NT2/D1 (cell line): ENCODE measurements at regions not wholly inside any gene's neighbourhood (a gene's known extent, or its start where the extent isn't known, plus 50 kb on each side); places are given as distances from the start of the nearest gene placed in this dataset.

Source experiments
- SUZ12 ChIP-seq: IDR thresholded peaks from 2 replicates; pipeline ENCODE4 v1.6.1; 2011; ENCODE audit not compliant: insufficient read length, insufficient read depth; ENCODE audit errors: extremely low read depth
- YY1 ChIP-seq: IDR thresholded peaks from 2 replicates; pipeline ENCODE4 v1.6.1; 2011; ENCODE audit not compliant: insufficient read length, insufficient read depth
- ZNF274 ChIP-seq: IDR thresholded peaks from 2 replicates; pipeline ENCODE4 v1.6.1; 2011; ENCODE audit warnings: mild to moderate bottlenecking, low read depth, low read length

- TF ChIP-seq YY1 (no peak), SUZ12 (no peak), ZNF274 (no peak)
Measured at GRCh38 chr6:1224514-1224913, 87.4 kb upstream of the FOXQ1 start.
